GM19397 (cell line): ENCODE measurements at regions not wholly inside any gene's neighbourhood (a gene's known extent, or its start where the extent isn't known, plus 50 kb on each side); places are given as distances from the start of the nearest gene placed in this dataset.

Source experiments
- ATAC-seq: cut with Tn5 transposase; IDR thresholded peaks from one replicate; pipeline ENCODE4 v1.9.1; 2021; ENCODE audit warnings: mild to moderate bottlenecking, moderate library complexity; ENCODE audit not compliant: unreplicated experiment

GRCh38 chr20:21808863-21809664 lies 103.6 kb downstream of the PAX1 start:
- no peak for ATAC-seq

DNA sequence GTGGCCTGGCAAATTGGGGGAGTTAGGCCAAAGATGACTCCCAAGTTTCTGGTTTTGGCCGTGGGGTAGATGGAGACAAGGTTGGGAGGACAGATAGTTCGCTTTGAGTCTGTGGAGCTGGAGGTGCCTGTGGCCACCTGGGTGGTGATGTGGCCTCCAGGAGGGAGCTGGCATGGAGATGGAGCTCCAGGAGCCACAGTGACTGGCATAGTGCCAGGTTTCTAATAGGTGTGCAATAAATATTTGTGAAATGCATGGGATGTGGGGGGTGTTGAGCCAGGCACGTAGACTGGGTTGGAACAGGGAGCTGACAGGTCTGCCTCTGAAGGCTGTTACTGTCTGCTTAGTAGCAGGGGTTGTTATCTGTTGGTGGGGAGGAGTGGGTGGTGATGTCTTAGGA lies 102.7 kb downstream of the PAX1 start:
- ATAC-seq = no peak

- no peak for ATAC-seq
Measured at GRCh38 chr20:21804802-21805201, 99.3 kb downstream of the PAX1 start.

DNA sequence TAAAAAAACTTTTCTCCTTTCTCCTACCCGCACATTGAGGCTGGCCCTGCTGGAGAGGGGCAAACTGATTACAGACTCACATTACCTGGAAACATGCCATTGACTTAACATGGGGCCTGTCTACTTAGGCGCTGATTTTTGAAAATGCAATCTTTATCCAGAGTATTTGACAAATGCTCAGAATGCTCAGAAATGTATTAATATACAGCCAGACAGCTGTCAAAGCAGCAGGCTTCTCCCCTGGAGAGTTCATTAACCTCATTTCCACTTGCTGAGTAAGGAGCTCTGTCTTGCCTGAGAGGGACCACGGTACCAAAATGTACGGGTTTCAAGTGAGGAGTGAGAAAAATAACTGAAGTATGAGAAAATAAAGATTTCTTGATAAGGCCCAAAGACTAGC lies 95.7 kb downstream of the PAX1 start:
- no peak for ATAC-seq

- ATAC-seq = no peak
Measured at GRCh38 chr20:21798384-21798783, 92.9 kb downstream of the PAX1 start.

DNA sequence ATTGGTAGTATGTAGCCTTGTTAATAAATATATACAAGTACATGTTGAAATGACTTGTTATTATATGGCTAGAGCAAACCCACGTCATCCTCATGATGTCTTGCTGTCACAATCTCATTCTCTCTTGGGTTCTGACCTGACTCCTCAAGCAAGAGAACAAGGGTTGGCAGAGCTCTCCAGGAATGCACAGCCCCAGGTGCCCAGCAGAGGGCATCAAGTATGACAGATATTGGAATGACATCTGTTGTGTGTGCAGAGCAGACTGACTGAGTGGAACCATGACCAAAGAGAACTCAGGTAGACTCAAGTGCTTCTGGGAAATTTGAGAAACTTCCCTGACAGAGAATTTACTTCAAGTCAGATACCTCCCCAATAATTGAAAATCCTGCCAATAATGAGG lies 90.6 kb downstream of the PAX1 start:
- ATAC-seq = no peak

DNA sequence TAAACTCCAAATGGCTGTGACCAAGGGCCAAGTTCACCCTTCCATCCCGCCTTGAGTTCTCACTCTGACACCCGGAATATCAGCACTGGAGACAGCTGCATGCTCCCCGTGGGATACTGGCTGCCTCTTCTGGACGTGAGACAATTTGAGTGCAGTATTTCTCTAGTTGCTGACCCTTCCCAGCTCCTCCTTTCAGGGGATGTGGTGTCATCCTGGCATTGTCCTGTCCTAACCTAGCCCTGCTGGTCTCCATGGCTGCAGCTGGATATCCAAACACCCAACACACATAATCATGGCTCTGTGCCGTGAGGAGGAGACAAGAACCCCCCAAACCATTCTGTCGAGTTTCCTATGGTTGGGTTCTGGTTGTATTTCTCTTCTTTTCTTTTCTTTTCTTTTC lies 82.6 kb downstream of the PAX1 start:
- no peak for ATAC-seq

DNA sequence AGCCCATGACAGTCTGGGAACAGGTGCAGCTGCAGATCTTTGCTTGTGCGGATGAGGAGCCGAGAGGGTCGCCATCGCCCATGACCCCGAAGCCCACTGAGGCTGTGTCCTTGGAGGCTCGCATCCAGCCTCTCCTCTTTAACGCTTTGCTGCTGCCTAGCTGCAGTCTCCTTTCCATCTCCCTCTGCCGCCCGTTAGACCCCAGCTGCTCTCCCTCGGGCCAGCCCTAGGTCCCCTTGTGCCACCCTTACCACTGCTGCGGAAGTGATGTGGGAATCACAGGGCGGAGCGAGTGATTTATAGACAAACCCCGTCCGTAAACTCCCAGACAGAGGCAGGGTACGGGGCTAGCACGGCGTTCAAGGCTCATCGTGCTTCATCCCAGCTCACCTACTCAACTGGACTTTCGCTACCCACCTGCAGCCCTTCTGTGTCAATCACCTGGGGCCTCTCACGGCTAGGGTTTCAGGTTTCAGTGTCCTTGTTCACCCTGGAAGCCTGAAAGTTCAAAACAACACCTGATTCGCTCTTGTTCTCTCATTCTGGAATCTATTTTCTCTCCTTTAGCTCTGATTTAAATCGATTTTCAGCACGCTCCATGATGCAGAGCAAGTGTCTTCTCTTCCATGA lies 76.1 kb downstream of the PAX1 start:
- ATAC-seq = no peak

GRCh38 chr20:21780528-21780927 lies 75.1 kb downstream of the PAX1 start:
- no peak for ATAC-seq
